ENCODE measurements at regions not wholly inside any gene's neighbourhood (a gene's known extent, or its start where the extent isn't known, plus 50 kb on each side); places are given as distances from the start of the nearest gene placed in this dataset.
"Not testable (repeated sequence)": the region's sequence is repeated elsewhere in the genome, so short reads cannot be mapped to it uniquely, and the experiment has no call there.

- TF ChIP-seq, protein P1, sequence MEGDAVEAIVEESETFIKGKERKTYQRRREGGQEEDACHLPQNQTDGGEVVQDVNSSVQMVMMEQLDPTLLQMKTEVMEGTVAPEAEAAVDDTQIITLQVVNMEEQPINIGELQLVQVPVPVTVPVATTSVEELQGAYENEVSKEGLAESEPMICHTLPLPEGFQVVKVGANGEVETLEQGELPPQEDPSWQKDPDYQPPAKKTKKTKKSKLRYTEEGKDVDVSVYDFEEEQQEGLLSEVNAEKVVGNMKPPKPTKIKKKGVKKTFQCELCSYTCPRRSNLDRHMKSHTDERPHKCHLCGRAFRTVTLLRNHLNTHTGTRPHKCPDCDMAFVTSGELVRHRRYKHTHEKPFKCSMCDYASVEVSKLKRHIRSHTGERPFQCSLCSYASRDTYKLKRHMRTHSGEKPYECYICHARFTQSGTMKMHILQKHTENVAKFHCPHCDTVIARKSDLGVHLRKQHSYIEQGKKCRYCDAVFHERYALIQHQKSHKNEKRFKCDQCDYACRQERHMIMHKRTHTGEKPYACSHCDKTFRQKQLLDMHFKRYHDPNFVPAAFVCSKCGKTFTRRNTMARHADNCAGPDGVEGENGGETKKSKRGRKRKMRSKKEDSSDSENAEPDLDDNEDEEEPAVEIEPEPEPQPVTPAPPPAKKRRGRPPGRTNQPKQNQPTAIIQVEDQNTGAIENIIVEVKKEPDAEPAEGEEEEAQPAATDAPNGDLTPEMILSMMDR (IDR thresholded peaks at IDR 0.05), result not testable (repeated sequence)
- not testable (repeated sequence) for TF ChIP-seq POLR2A (IDR thresholded peaks at IDR 0.05)
Measured at GRCh38 chr3:75564427-75564826, 99.7 kb upstream of the FRG2C start.
